Caco-2 (cell line): ENCODE measurements at regions not wholly inside any gene's neighbourhood (a gene's known extent, or its start where the extent isn't known, plus 50 kb on each side); places are given as distances from the start of the nearest gene placed in this dataset.

Experiments used
- BruUV-seq: library from RNA; stranded (reverse); fragments of 400-500 nt; replicated peaks from 2 replicates; lab custom pipeline; 2021; lab: Mats Ljungman, UMichigan
- CTCF ChIA-PET: fragments of 300-600 bp; sonication (Branson Sonifier 250); formaldehyde crosslinking; loops from one replicate; lab custom pipeline; 2022; ENCODE audit warnings: antibody characterized with exemption; lab: Charles Lee
- POLR2A ChIA-PET: fragments of 300-600 bp; sonication (Branson Sonifier 250); formaldehyde crosslinking; loops from one replicate; lab custom pipeline; 2022; ENCODE audit warnings: antibody characterized with exemption; lab: Charles Lee
- DNase-seq, 2 experiments: peaks; one replicate each; pipeline versions ENCODE4 v3.0.0 to v3.0.0-alpha.2; 2020 to 2022
- H3K27me3 ChIP-seq: replicated peaks from 2 replicates; pipeline ENCODE4 v1.6.0; 2011; ENCODE audit warnings: low read length; ENCODE audit not compliant: control insufficient read depth, insufficient read depth
- H3K36me3 ChIP-seq: 2 replicates; pipeline ENCODE4 v1.5.1; 2011; ENCODE audit warnings: low read length; ENCODE audit not compliant: control insufficient read depth, insufficient read depth
- H3K4me1 ChIP-seq: fragments of 250-450 bp; sonication (Bioruptor Pico); 2 replicates; pipeline ENCODE4 v1.5.1; 2020; ENCODE audit warnings: mild to moderate bottlenecking
- H3K4me3 ChIP-seq: 2 replicates; pipeline ENCODE4 v1.5.1; 2011; ENCODE audit warnings: low read depth, mild to moderate bottlenecking, control low read depth, low read length
- H3K9me3 ChIP-seq: fragments of 250-450 bp; sonication (Bioruptor Pico); 2 replicates; pipeline ENCODE4 v1.5.1; 2020; ENCODE audit warnings: mild to moderate bottlenecking, moderate library complexity
- H3K27ac Mint-ChIP-seq: one replicate; pipeline ENCODE4 v1.8.0; 2022; ENCODE audit warnings: mixed read lengths; ENCODE audit not compliant: unreplicated experiment
- H3K27me3 Mint-ChIP-seq: one replicate; pipeline ENCODE4 v1.8.0; 2022; ENCODE audit warnings: mixed read lengths; ENCODE audit not compliant: insufficient read depth, unreplicated experiment
- H3K36me3 Mint-ChIP-seq: one replicate; pipeline ENCODE4 v1.8.0; 2022; ENCODE audit warnings: mild to moderate bottlenecking, mixed read lengths; ENCODE audit not compliant: insufficient read depth, unreplicated experiment
- H3K4me1 Mint-ChIP-seq: one replicate; pipeline ENCODE4 v1.8.0; 2022; ENCODE audit warnings: low read depth, mixed read lengths; ENCODE audit not compliant: unreplicated experiment
- H3K4me3 Mint-ChIP-seq: one replicate; pipeline ENCODE4 v1.8.0; 2022; ENCODE audit warnings: mild to moderate bottlenecking, moderate library complexity, mixed read lengths; ENCODE audit not compliant: unreplicated experiment
- H3K9me3 Mint-ChIP-seq: one replicate; pipeline ENCODE4 v1.8.0; 2022; ENCODE audit warnings: mixed read lengths; ENCODE audit not compliant: unreplicated experiment
- CTCF ChIP-seq, 2 experiments: fragments of 200-600 bp in 1 of 2; IDR thresholded peaks; 1 replicate in 1 of 2; 2 replicates in 1 of 2; pipeline versions ENCODE4 v1.5.1 to v1.8.0; 2011 to 2022; ENCODE audit warnings: antibody characterized with exemption in 1 of 2, control low read depth in 1 of 2, inconsistent platforms in 1 of 2, low read depth in 1 of 2, low read length in 1 of 2, mild to moderate bottlenecking in 1 of 2, moderate library complexity in 1 of 2; ENCODE audit not compliant: insufficient read depth in 1 of 2, severe bottlenecking in 1 of 2, unreplicated experiment in 1 of 2
- intact Hi-C: fragments of 100-400 bp; cut with micrococcal nuclease; formaldehyde crosslinking; loops from one replicate; pipeline ENCODE4 v1.10.0; 2022; ENCODE audit not compliant: unreplicated experiment

- POLR2A ChIA-PET: interaction anchor here (0.6 kb wide), 1 partner anchor 621 kb away, joined by 6 read pairs; no protein-coding TSS in a partner anchor
- no TSS peak for BruUV-seq
- DNase-seq: no peak
- intact Hi-C loops: no loop called here
- TF ChIP-seq CTCF (IDR thresholded peaks at IDR 0.05; ENCODE audit: insufficient read depth in 1 of 2, low read depth in 1 of 2, low read length in 1 of 2, severe bottlenecking in 1 of 2, unreplicated experiment in 1 of 2): no peak
- CTCF ChIA-PET: no interaction called here
- Mint-ChIP-seq H3K27ac (no peak overlapping the region), H3K4me3 (no peak overlapping the region), H3K36me3 (no peaks in the 10 kb centered on the region), H3K27me3 (no peaks in the 10 kb centered on the region), H3K4me1 (peaks cover 33% of the 10 kb centered on the region), H3K9me3 (peaks cover 9% of the 10 kb centered on the region)
- H3K36me3 ChIP-seq: no peaks in the 10 kb centered on the region
- H3K27me3 ChIP-seq: no peaks in the 10 kb centered on the region
- 0 out of 2 replicates have a peak, but pooled peaks cover 5% of the 10 kb centered on the region for H3K9me3 ChIP-seq
- peaks cover 36% of the 10 kb centered on the region for H3K4me1 ChIP-seq
- H3K4me3 ChIP-seq: no peak overlapping the region
Measured at GRCh38 chr7:24504836-24505235, 68.4 kb upstream of the PALS2 start.

GRCh38 chr7:24505968-24506367 is 67.3 kb upstream of the PALS2 start:
- DNase-seq: no peak
- Mint-ChIP-seq H3K36me3 (no peaks in the 10 kb centered on the region), H3K27me3 (no peaks in the 10 kb centered on the region), H3K9me3 (peaks cover 9% of the 10 kb centered on the region), H3K4me1 (peaks cover 44% of the 10 kb centered on the region), H3K27ac (peak overlapping the region; percentile 43), H3K4me3 (no peak overlapping the region)
- intact Hi-C loops: no loop called here
- POLR2A ChIA-PET: no interaction called here
- TF ChIP-seq CTCF (IDR thresholded peaks at IDR 0.05; ENCODE audit: insufficient read depth in 1 of 2, low read depth in 1 of 2, low read length in 1 of 2, severe bottlenecking in 1 of 2, unreplicated experiment in 1 of 2): no peak
- peaks cover 47% of the 10 kb centered on the region for H3K4me1 ChIP-seq
- no peaks in the 10 kb centered on the region for H3K27me3 ChIP-seq
- CTCF ChIA-PET: no interaction called here
- no peak overlapping the region for H3K4me3 ChIP-seq
- no peaks in the 10 kb centered on the region for H3K36me3 ChIP-seq
- no TSS peak for BruUV-seq
- H3K9me3 ChIP-seq: 0 out of 2 replicates have a peak, but pooled peaks cover 5% of the 10 kb centered on the region

GRCh38 chr7:24508316-24508715 is 64.9 kb upstream of the PALS2 start:
- no peaks in the 10 kb centered on the region for H3K27me3 ChIP-seq
- H3K4me3 ChIP-seq: no peak overlapping the region
- Mint-ChIP-seq H3K9me3 (peaks cover 9% of the 10 kb centered on the region), H3K36me3 (no peaks in the 10 kb centered on the region), H3K4me1 (peaks cover 47% of the 10 kb centered on the region), H3K27ac (peak overlapping the region; percentile 43), H3K4me3 (peak overlapping the region; percentile 22), H3K27me3 (no peaks in the 10 kb centered on the region)
- peaks cover 52% of the 10 kb centered on the region for H3K4me1 ChIP-seq
- ChIA-PET POLR2A (interaction anchor here (0.6 kb wide), 1 partner anchor 27 kb away, joined by 4 read pairs; no protein-coding TSS in a partner anchor), CTCF (interaction anchor here (0.7 to 1.0 kb wide), 3 partner anchors 33 to 208 kb away, joined by 3 read pairs; no protein-coding TSS in a partner anchor)
- no TSS peak for BruUV-seq
- intact Hi-C loops: loop anchor here (2.0 kb wide), 2 partner anchors 42 to 68 kb away; no protein-coding TSS in a partner anchor
- H3K9me3 ChIP-seq: 0 out of 2 replicates have a peak, but pooled peaks cover 5% of the 10 kb centered on the region
- TF ChIP-seq CTCF (IDR thresholded peaks at IDR 0.05; ENCODE audit: insufficient read depth in 1 of 2, low read depth in 1 of 2, low read length in 1 of 2, severe bottlenecking in 1 of 2, unreplicated experiment in 1 of 2): no peak
- no peaks in the 10 kb centered on the region for H3K36me3 ChIP-seq
- peak; percentile 77 to 84 for DNase-seq
